Endothelial cell of umbilical vein (primary cell): ENCODE measurements at regions not wholly inside any gene's neighbourhood (a gene's known extent, or its start where the extent isn't known, plus 50 kb on each side); places are given as distances from the start of the nearest gene placed in this dataset.
A peak's percentile ranks its signal among the peaks of the same experiment; 100 is the strongest.

Experiments used
- BruUV-seq: library from RNA; stranded (reverse); fragments of 400-500 nt; replicated peaks from 2 replicates; lab custom pipeline; 2021; lab: Mats Ljungman, UMichigan
- CTCF ChIA-PET: fragments of 300-600, 350-600 bp; sonication (Branson Sonifier 250); formaldehyde crosslinking; loops from one replicate; lab custom pipeline; 2021; ENCODE audit warnings: antibody characterized with exemption, inconsistent platforms; lab: Charles Lee
- POLR2A ChIA-PET: fragments of 300-600, 350-600 bp; sonication (Branson Sonifier 250); formaldehyde crosslinking; loops from one replicate; lab custom pipeline; 2021; ENCODE audit warnings: antibody characterized with exemption, inconsistent platforms; lab: Charles Lee
- DNase-seq: peaks from one replicate; pipeline ENCODE4 v3.0.0-alpha.2; 2011; ENCODE audit warnings: low read depth, low spot score
- FAIRE-seq: peaks from 2 replicates; lab custom pipeline; 2011; peaks lifted over from hg19 to GRCh38; lab: Jason Lieb, UNC
- H2AFZ ChIP-seq: 2 replicates; pipeline ENCODE4 v1.6.0; 2012; ENCODE audit warnings: low read depth, low read length, control low read depth, inconsistent platforms
- H3K27ac ChIP-seq: 2 replicates; pipeline ENCODE4 v1.5.1; 2011; ENCODE audit warnings: low read depth, mild to moderate bottlenecking, control low read depth, low read length, moderate library complexity; ENCODE audit not compliant: insufficient read depth
- H3K27me3 ChIP-seq, 2 experiments: 2 replicates each; pipeline versions ENCODE4 v1.6.0 to v1.6.1; 2011; ENCODE audit warnings: low read length in 2 of 2, mixed read lengths in 1 of 2; ENCODE audit not compliant: control insufficient read depth in 2 of 2, insufficient read depth in 2 of 2
- H3K36me3 ChIP-seq, 2 experiments: 2 replicates in 1 of 2; 3 replicates in 1 of 2; pipeline ENCODE4 v1.5.1; 2011; ENCODE audit warnings: low read length in 2 of 2, mild to moderate bottlenecking in 1 of 2, moderate library complexity in 1 of 2; ENCODE audit not compliant: control insufficient read depth in 2 of 2, insufficient read depth in 2 of 2; ENCODE audit errors: extremely low read depth in 1 of 2
- H3K4me1 ChIP-seq: 3 replicates; pipeline ENCODE4 v1.5.1; 2011; ENCODE audit warnings: mild to moderate bottlenecking, low read length; ENCODE audit not compliant: control insufficient read depth, insufficient read depth; ENCODE audit errors: extremely low read depth
- H3K4me2 ChIP-seq: 2 replicates; pipeline ENCODE4 v1.6.1; 2011; ENCODE audit warnings: low read length, control low read depth, mixed read lengths; ENCODE audit not compliant: insufficient read depth
- H3K4me3 ChIP-seq, 3 experiments: fragments of 200-600 bp in 1 of 3; sonication (generic), shearing (Covaris generic) in 1 of 3; replicated peaks in 1 of 3; 2 replicates each; pipeline ENCODE4 v1.5.1; 2011 to 2016; ENCODE audit warnings: control low read depth in 3 of 3, low read length in 3 of 3, mild to moderate bottlenecking in 2 of 3, inconsistent platforms in 1 of 3, low read depth in 1 of 3, moderate library complexity in 1 of 3; ENCODE audit not compliant: insufficient read depth in 1 of 3
- H3K79me2 ChIP-seq: 2 replicates; pipeline ENCODE4 v1.6.0; 2012; ENCODE audit warnings: low read length, inconsistent platforms; ENCODE audit not compliant: control insufficient read depth, insufficient read depth
- H3K9ac ChIP-seq: replicated peaks from 2 replicates; pipeline ENCODE3; 2011; ENCODE audit warnings: low read length, control low read depth; ENCODE audit not compliant: insufficient read depth; ENCODE audit errors: extremely low read depth
- H3K9me1 ChIP-seq: replicated peaks from 3 replicates; pipeline ENCODE4 v1.6.0; 2011; ENCODE audit warnings: mild to moderate bottlenecking, low read length; ENCODE audit not compliant: control insufficient read depth, insufficient read depth; ENCODE audit errors: extremely low read depth
- H3K9me3 ChIP-seq: replicated peaks from 2 replicates; pipeline ENCODE4 v1.5.1; 2012; ENCODE audit warnings: low read length, inconsistent platforms; ENCODE audit not compliant: control insufficient read depth, insufficient read depth
- H4K20me1 ChIP-seq: replicated peaks from 2 replicates; pipeline ENCODE3; 2011; ENCODE audit warnings: mild to moderate bottlenecking, low read length; ENCODE audit not compliant: control insufficient read depth, insufficient read depth; ENCODE audit errors: extremely low read depth
- CTCF ChIP-seq, 2 donors: IDR thresholded peaks; 1 replicate in 1 of 2; 2 replicates in 1 of 2; pipeline ENCODE4 v1.5.1; 2011; ENCODE audit warnings: low read length in 2 of 2, mild to moderate bottlenecking in 2 of 2, moderate library complexity in 2 of 2, control low read depth in 1 of 2, inconsistent platforms in 1 of 2, low read depth in 1 of 2; ENCODE audit not compliant: insufficient read depth in 1 of 2; ENCODE audit errors: extremely low read depth in 1 of 2
- EZH2 ChIP-seq: IDR thresholded peaks from 2 replicates; pipeline ENCODE4 v1.6.1; 2012; ENCODE audit warnings: borderline replicate concordance, low read depth, mild to moderate bottlenecking, moderate library complexity, low read length, inconsistent platforms; ENCODE audit not compliant: severe bottlenecking
- FOS ChIP-seq: IDR thresholded peaks from 2 replicates; pipeline ENCODE4 v1.6.1; 2011; ENCODE audit warnings: mild to moderate bottlenecking, low read length, moderate library complexity, borderline replicate concordance; ENCODE audit not compliant: insufficient read depth
- GATA2 ChIP-seq: IDR thresholded peaks from 2 replicates; pipeline ENCODE4 v1.7.0; 2011; ENCODE audit warnings: low read depth, mild to moderate bottlenecking, moderate library complexity, mixed read lengths, low read length; ENCODE audit not compliant: insufficient read length, insufficient read depth
- JUN ChIP-seq: IDR thresholded peaks from 2 replicates; pipeline ENCODE4 v1.6.1; 2011; ENCODE audit warnings: borderline replicate concordance, low read depth; ENCODE audit not compliant: insufficient read length, insufficient read depth
- MAX ChIP-seq: IDR thresholded peaks from 2 replicates; pipeline ENCODE4 v1.6.1; 2011; ENCODE audit not compliant: insufficient read depth, insufficient read length
- MYC ChIP-seq: IDR thresholded peaks from one replicate; pipeline ENCODE4 v1.6.1; 2011; ENCODE audit warnings: mild to moderate bottlenecking, low read depth, low read length
- POLR2A ChIP-seq: IDR thresholded peaks from 2 replicates; pipeline ENCODE4 v1.6.1; 2012; ENCODE audit warnings: low read depth, mild to moderate bottlenecking, control low read depth, low read length
- POLR2AphosphoS5 ChIP-seq: IDR thresholded peaks from 2 replicates; pipeline ENCODE4 v1.6.1; 2012; ENCODE audit warnings: low read depth, mild to moderate bottlenecking, control low read depth, low read length, moderate library complexity; ENCODE audit not compliant: insufficient read depth
- dilution Hi-C: fragments of 300-500 bp; cut with MboI; formaldehyde crosslinking; loops from one replicate; pipeline ENCODE4 v1.15.0; 2019; ENCODE audit warnings: low sequenced_read_pairs; ENCODE audit not compliant: extremely low pct_ligation_motif_present
- intact Hi-C: fragments of 100-400 bp; cut with micrococcal nuclease; formaldehyde crosslinking; loops from one replicate; pipeline ENCODE4 v1.10.0; 2022

- TF ChIP-seq POLR2AphosphoS5 (no peak), MAX (no peak), FOS (no peak), JUN (no peak), MYC (no peak), EZH2 (no peak), POLR2A (no peak), CTCF (IDR thresholded peaks at IDR 0.05; ENCODE audit: extremely low read depth in 1 of 2, insufficient read depth in 1 of 2, low read depth in 1 of 2, low read length in 2 of 2) (no peak), GATA2 (no peak)
- no peaks in the 10 kb centered on the region for H3K79me2 ChIP-seq
- dilution Hi-C loops = no loop called here
- no peak overlapping the region for H3K9ac ChIP-seq
- DNase-seq (peak; percentile 3), FAIRE-seq (no peak)
- CTCF ChIA-PET = interaction anchor here (1.1 to 1.4 kb wide), 3 partner anchors 9 to 414 kb away, joined by 3 to 4 read pairs (median 4); no protein-coding TSS in a partner anchor
- no peaks in the 10 kb centered on the region for H3K36me3 ChIP-seq
- POLR2A ChIA-PET = no interaction called here
- no peaks in the 10 kb centered on the region for H3K9me1 ChIP-seq
- H3K9me3 ChIP-seq = no peaks in the 10 kb centered on the region
- no peak overlapping the region for H3K4me3 ChIP-seq
- no peaks in the 10 kb centered on the region for H3K4me1 ChIP-seq
- H2AFZ ChIP-seq = no peak overlapping the region
- H3K27me3 ChIP-seq = no peaks in the 10 kb centered on the region
- H3K27ac ChIP-seq = no peak overlapping the region
- BruUV-seq = no TSS peak
- intact Hi-C loops = no loop called here
- no peaks in the 10 kb centered on the region for H4K20me1 ChIP-seq
- no peak overlapping the region for H3K4me2 ChIP-seq
Observed at GRCh38 chr3:117184574-117184973, 475.0 kb downstream of the TUSC7 start.
